NCI-H748 treated with DMSO at 0.1 percent for 48 hours (cell line): ENCODE measurements at regions not wholly inside any gene's neighbourhood (a gene's known extent, or its start where the extent isn't known, plus 50 kb on each side); places are given as distances from the start of the nearest gene placed in this dataset.
A peak's percentile ranks its signal among the peaks of the same experiment; 100 is the strongest.

Experiments used
- DNase-seq: peaks from one replicate; lab custom pipeline; 2025; lab: John Stamatoyannopoulos, UW

DNA sequence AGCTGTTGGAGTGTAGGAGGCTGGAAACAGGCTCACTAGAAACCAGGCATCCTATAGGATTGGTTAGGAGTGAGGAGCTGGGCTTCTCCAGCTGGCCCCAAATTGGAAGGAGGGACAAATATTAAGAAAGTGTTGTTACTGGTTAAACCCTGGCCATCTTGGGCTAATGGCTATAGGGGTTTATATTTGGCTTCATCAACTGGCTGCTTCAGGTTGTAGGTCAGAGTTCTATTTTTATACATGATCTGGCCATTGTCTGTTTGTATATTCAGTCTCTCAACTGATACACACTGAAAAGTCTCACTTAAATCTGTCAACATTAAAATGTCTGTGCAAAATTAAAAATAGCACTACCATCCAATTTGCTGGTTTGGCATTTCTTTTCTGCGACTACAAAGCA lies 70.2 kb upstream of the ARRDC4 start:
- DNase-seq = no peak

DNA sequence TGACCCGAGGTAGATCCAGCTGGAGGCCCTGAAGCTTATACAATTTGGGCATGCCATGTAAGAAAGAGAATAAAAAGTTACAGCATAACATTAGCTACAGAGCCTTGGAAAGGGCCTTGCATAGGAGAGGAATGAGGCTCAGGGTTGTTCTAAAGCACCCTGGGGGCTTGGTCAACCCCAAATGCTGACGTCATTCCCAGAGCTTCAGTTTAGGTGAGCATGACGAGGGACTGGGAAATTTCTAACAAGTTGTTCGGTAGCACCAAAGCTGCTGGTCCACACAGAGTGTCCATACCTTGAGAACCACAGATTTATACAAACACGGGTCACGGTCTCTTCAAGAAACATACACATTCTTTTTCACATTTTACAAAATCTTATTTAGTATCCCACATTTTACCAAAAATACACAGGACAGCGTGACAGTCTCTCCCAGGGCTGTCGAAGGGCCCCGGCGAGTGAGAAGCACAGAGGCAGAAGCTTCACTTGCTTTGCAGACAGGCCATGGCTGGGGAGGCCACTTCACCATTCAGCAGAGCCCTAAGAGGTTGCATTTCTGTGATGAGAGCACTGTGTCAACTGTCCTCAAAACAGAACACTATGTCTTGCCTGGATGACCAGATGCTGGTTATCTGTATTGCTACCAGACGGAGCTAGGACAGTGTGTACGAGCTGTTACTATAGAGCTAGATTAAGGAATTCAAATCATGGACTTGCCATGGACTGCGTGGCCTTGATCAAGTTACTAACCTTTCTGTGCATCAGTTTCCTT lies 68.2 kb upstream of the ARRDC4 start:
- no peak for DNase-seq

DNA sequence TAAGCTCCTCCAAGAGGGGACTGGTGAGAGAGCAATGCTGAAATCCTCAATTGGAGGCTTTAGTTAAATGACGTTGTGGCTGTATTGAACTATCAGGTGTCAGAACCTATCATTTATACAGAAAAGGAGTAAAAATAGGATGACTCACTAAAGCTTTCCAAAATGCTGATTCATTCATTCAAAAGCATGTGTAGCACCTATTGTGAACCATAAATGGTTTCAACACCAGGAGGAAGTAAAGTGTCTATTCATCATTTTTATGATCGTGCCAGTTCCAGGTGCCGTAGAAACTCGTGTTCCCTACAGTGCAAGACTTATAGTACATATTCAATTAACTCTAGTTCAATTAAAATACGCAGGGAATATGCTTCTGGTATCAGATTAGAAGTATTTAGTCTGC lies 66.5 kb upstream of the ARRDC4 start:
- peak; percentile 41 for DNase-seq

DNA sequence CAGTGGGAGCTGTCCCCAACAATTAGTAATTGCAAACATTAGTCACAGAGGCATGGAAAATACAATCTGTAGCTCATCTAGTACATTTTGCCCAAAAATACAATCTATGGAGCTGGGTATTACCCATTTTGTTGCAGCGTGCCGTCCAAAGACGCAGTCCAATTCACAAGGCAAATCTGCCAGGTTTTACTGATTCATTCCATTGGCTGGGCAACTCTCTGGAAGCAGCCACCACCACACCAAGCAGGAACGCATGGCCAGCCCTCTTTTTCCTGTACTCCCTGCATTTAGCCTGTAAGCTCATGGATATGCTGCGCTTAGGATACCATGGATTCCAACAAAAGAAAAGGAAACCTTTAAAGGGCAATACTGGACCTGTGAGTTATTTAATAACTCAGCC lies 60.5 kb upstream of the ARRDC4 start:
- no peak for DNase-seq

DNA sequence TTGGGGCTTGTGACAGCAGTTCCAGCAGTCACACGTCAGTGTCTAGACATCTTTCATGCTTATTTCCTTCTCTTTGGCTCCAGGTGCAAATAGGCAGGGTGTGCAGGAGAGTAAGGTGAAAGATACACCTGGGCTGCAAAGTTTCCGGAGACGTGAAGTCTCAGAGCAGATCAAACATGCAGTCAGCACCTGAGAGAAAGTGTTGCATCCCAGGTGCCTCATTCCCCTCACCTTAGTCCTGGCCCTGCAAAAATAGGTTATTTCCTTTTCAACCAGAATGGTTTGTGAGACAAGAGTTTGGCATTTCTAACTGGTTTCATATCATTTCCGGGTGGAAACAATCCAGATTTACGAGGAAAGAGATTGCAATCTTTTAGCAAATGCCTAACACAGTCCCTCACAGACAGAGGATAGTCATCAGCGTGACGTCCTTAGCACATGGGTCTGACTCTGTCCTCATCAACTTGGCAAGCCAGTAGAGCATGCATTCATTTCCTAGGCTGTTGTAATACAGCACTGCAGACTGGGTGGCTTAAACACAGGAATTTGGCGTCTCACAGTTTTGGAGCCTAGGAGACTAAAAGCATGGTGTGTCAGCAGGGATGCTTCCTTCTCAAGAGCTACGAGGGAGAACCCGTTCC lies 58.2 kb upstream of the ARRDC4 start:
- DNase-seq = no peak

DNA sequence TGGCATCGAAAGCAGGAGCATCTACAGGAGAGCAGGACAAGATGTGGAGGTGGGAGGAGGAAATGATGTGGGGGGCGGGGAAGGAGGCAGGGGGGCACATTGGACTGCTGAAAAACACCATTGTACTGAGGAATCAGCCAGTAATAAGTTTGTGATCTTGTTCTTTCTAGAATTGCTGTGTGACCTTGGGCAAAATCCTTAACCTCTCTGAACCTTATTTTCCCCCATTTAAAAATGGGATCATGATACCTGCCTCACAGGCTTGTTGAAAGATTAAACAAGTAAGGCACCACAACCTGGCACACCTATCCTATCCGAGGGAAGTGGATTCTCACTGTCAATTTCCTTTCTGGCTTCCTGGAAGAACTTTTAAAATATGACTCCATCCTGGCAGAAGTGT lies 56.9 kb upstream of the ARRDC4 start:
- no peak for DNase-seq

DNA sequence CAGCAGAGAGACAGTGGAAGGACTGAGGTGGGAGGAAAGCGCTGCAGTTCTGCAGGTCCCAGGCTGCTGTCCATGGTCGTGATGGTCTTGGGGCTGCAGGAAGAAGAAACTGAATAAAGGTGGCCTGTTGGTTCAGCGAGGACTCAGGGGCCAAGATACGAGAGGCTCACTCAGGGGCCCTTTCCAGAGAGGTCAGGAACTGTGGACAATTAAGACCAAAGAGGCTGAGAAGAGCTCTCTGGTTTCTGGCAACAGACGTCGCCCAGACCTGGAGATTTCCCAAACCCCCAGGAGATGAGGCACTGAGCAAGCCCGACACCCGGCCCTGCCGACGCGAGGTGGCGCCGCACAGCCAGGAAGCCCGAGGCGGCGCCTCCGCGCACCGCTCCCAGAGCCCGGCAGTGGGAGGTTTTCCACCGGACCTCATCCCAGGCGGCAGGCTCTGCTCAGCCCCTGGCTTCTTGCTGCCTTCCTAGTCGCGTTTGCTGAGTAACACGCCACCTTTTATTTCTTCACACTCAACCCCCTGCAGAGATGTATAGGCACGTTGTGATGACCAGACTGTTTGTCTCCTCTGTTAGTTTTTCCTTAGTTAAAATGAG lies 56.4 kb upstream of the ARRDC4 start:
- peak; percentile 30 for DNase-seq

DNA sequence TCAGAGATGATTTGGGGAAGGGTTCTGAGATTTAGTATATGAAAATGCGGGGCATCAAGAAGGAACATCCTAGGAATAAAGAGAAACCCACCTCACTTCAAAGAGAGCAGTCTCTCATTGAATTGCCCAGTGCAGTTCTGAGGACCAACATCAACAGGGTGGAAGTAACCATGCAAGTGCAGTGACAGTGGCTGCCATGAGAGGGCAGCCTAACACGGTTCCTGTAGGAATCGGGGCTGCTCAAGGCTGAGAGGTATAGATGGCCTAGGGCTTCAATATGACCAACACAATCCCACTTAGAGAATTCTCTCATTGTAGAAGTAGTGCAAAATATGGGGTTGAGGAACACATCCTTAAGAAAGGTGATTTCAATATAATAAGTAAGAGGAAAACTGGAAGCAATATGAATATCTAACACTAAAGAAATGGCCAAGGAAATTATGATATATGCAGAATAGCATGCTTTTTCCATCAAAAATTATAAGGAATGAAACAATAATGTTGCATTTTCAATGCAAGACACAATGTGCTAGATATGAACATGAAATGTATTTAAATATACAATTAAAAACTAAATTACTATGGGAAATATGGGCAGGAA lies 51.1 kb upstream of the ARRDC4 start:
- peak; percentile 39 for DNase-seq
